ENCODE measurements at regions not wholly inside any gene's neighbourhood (a gene's known extent, or its start where the extent isn't known, plus 50 kb on each side); places are given as distances from the start of the nearest gene placed in this dataset.

DNA sequence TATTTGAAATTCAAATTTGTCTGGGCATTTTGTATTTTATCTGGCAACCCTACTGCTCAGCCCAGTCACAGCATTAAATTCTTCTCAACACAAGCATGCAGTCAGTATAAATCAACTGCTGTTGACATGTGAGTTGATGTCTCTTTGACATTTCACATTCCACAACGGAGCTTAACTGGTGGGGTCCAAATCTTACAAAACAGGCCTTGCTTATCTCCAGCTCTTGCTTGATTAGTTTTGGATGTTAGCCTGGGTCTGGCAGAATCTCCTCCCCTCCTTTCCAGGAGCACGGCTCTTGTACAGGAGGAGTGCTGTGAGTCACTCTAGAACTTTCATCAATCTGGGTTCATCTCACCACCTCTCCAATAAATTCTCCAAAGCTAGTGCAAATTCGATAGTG is 80.8 kb upstream of the PHACTR1 start:
- TF ChIP-seq, protein P1, sequence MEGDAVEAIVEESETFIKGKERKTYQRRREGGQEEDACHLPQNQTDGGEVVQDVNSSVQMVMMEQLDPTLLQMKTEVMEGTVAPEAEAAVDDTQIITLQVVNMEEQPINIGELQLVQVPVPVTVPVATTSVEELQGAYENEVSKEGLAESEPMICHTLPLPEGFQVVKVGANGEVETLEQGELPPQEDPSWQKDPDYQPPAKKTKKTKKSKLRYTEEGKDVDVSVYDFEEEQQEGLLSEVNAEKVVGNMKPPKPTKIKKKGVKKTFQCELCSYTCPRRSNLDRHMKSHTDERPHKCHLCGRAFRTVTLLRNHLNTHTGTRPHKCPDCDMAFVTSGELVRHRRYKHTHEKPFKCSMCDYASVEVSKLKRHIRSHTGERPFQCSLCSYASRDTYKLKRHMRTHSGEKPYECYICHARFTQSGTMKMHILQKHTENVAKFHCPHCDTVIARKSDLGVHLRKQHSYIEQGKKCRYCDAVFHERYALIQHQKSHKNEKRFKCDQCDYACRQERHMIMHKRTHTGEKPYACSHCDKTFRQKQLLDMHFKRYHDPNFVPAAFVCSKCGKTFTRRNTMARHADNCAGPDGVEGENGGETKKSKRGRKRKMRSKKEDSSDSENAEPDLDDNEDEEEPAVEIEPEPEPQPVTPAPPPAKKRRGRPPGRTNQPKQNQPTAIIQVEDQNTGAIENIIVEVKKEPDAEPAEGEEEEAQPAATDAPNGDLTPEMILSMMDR (conservative IDR thresholded peaks at IDR 0.05 in 1 of 2, IDR thresholded peaks at IDR 0.05 in 1 of 2; ENCODE audit: low read depth in 1 of 2, low read length in 2 of 2) = no peak
- TF ChIP-seq EZH2 (IDR thresholded peaks at IDR 0.05; ENCODE audit: low read length, missing control alignments) = no peak

Measured in fibroblast of lung (primary cell).